Gastrocnemius medialis (tissue), 4 donors: ENCODE measurements at regions not wholly inside any gene's neighbourhood (a gene's known extent, or its start where the extent isn't known, plus 50 kb on each side); places are given as distances from the start of the nearest gene placed in this dataset.

Experiments
- CTCF ChIP-seq, 5 experiments: fragments of 450-650 bp in 3 of 5; fragments of 200-600 bp in 2 of 5; sonication (generic) in 2 of 5; IDR thresholded peaks in 4 of 5; conservative IDR thresholded peaks in 1 of 5; 1 replicate in 4 of 5; 2 replicates in 1 of 5; pipeline ENCODE4 v1.5.1; 2016 to 2019; ENCODE audit warnings: antibody characterized with exemption in 5 of 5, mild to moderate bottlenecking in 3 of 5, moderate library complexity in 3 of 5
- POLR2A ChIP-seq, 2 donors: fragments of 450-650 bp; IDR thresholded peaks; one replicate each; pipeline ENCODE4 v1.6.1; 2017; ENCODE audit warnings: antibody characterized with exemption in 2 of 2, mild to moderate bottlenecking in 2 of 2, moderate library complexity in 2 of 2

- TF ChIP-seq CTCF (IDR thresholded peaks at IDR 0.05 in 4 of 5, conservative IDR thresholded peaks at IDR 0.05 in 1 of 5): no peak
- no peak for TF ChIP-seq POLR2A (IDR thresholded peaks at IDR 0.05)
Observed at GRCh38 chr20:48265791-48266190, 480.5 kb upstream of the SULF2 start.
